IMR-90 (cell line): ENCODE measurements at regions not wholly inside any gene's neighbourhood (a gene's known extent, or its start where the extent isn't known, plus 50 kb on each side); places are given as distances from the start of the nearest gene placed in this dataset.

Experiments used
- ATAC-seq: fragments of 200-7000 bp; cut with Tn5 transposase; 2 replicates; pipeline ENCODE4 v1.9.1; 2020; ENCODE audit warnings: low read depth, mild to moderate bottlenecking, moderate library complexity
- BruUV-seq: library from RNA; stranded (reverse); fragments of 400-500 nt; replicated peaks from 2 replicates; lab custom pipeline; 2021; lab: Mats Ljungman, UMichigan
- CTCF ChIA-PET: fragments of 300-600 bp; formaldehyde crosslinking; extraction: SDS; loops from one replicate; lab custom pipeline; 2021; ENCODE audit warnings: antibody characterized with exemption; lab: Yijun Ruan, JAX
- POLR2A ChIA-PET: fragments of 300-600 bp; sonication (Branson Sonifier 250); formaldehyde crosslinking; loops from one replicate; lab custom pipeline; 2022; ENCODE audit warnings: antibody characterized with exemption; ENCODE audit not compliant: unreplicated experiment; lab: Charles Lee
- DNase-seq: peaks from one replicate; pipeline ENCODE4 v3.0.0; 2013
- H2AFZ ChIP-seq: replicated peaks from 2 replicates; pipeline ENCODE3; 2013; ENCODE audit warnings: low read length, mild to moderate bottlenecking; ENCODE audit not compliant: poor library complexity
- H2AK5ac ChIP-seq: 2 replicates; pipeline ENCODE4 v1.6.1; 2013; ENCODE audit warnings: low read depth, low read length, inconsistent platforms
- H2AK9ac ChIP-seq: replicated peaks from 2 replicates; pipeline ENCODE3; 2013; ENCODE audit warnings: mild to moderate bottlenecking, low read depth, low read length, moderate library complexity; ENCODE audit not compliant: poor library complexity
- H2BK120ac ChIP-seq: 2 replicates; pipeline ENCODE4 v1.6.1; 2013; ENCODE audit warnings: low read depth, low read length, inconsistent platforms
- H2BK15ac ChIP-seq: 3 replicates; pipeline ENCODE4 v1.6.1; 2013; ENCODE audit warnings: low read depth, low read length, inconsistent platforms
- H2BK20ac ChIP-seq: 2 replicates; pipeline ENCODE4 v1.6.1; 2013; ENCODE audit warnings: low read depth, mild to moderate bottlenecking, inconsistent platforms, low read length, moderate library complexity
- H2BK5ac ChIP-seq: 2 replicates; pipeline ENCODE4 v1.6.1; 2013; ENCODE audit warnings: mild to moderate bottlenecking, low read depth, low read length, inconsistent platforms; ENCODE audit not compliant: poor library complexity, severe bottlenecking
- H3K14ac ChIP-seq: replicated peaks from 2 replicates; pipeline ENCODE4 v1.6.1; 2013; ENCODE audit warnings: low read depth, low read length, inconsistent platforms
- H3K18ac ChIP-seq: 2 replicates; pipeline ENCODE4 v1.6.1; 2013; ENCODE audit warnings: low read depth, low read length, control low read depth
- H3K23ac ChIP-seq: 2 replicates; pipeline ENCODE4 v1.6.1; 2013; ENCODE audit warnings: low read depth, low read length, inconsistent platforms
- H3K27ac ChIP-seq: 2 replicates; pipeline ENCODE4 v1.5.1; 2013; ENCODE audit warnings: mild to moderate bottlenecking, control low read depth, low read length; ENCODE audit not compliant: insufficient read depth
- H3K27me3 ChIP-seq: 2 replicates; pipeline ENCODE4 v1.6.1; 2013; ENCODE audit warnings: low read length; ENCODE audit not compliant: control insufficient read depth, insufficient read depth
- H3K36me3 ChIP-seq: 2 replicates; pipeline ENCODE4 v1.6.1; 2013; ENCODE audit warnings: low read length, mixed read lengths; ENCODE audit not compliant: control insufficient read depth, insufficient read depth
- H3K4ac ChIP-seq: 2 replicates; pipeline ENCODE4 v1.6.1; 2013; ENCODE audit warnings: low read depth, low read length, inconsistent platforms
- H3K4me1 ChIP-seq: 2 replicates; pipeline ENCODE4 v1.6.1; 2013; ENCODE audit warnings: low read length, mixed read lengths; ENCODE audit not compliant: control insufficient read depth, insufficient read depth
- H3K4me2 ChIP-seq: 2 replicates; pipeline ENCODE4 v1.6.1; 2013; ENCODE audit warnings: low read depth, mild to moderate bottlenecking, control low read depth, low read length, moderate library complexity
- H3K4me3 ChIP-seq: 2 replicates; pipeline ENCODE4 v1.5.1; 2013; ENCODE audit warnings: low read depth, mild to moderate bottlenecking, control low read depth, low read length, moderate library complexity; ENCODE audit not compliant: insufficient read depth
- H3K56ac ChIP-seq: 2 replicates; pipeline ENCODE4 v1.6.1; 2013; ENCODE audit warnings: low read length, inconsistent platforms; ENCODE audit not compliant: insufficient read depth; ENCODE audit errors: extremely low read depth
- H3K79me1 ChIP-seq, 2 experiments: 2 replicates each; pipeline ENCODE4 v1.6.1; 2013; ENCODE audit warnings: low read length in 2 of 2, inconsistent platforms in 1 of 2, low read depth in 1 of 2
- H3K9ac ChIP-seq: 2 replicates; pipeline ENCODE4 v1.6.1; 2013; ENCODE audit warnings: low read depth, low read length, control low read depth
- H3K9me1 ChIP-seq: 2 replicates; pipeline ENCODE4 v1.6.1; 2013; ENCODE audit warnings: low read length, inconsistent platforms; ENCODE audit not compliant: insufficient read depth
- H3K9me3 ChIP-seq: 2 replicates; pipeline ENCODE4 v1.6.1; 2013; ENCODE audit warnings: low read length; ENCODE audit not compliant: control insufficient read depth, insufficient read depth
- H4K20me1 ChIP-seq: 2 replicates; pipeline ENCODE4 v1.6.1; 2013; ENCODE audit warnings: low read length, inconsistent platforms; ENCODE audit not compliant: insufficient read depth
- H4K5ac ChIP-seq: 2 replicates; pipeline ENCODE4 v1.6.1; 2013; ENCODE audit warnings: mild to moderate bottlenecking, low read depth, low read length, control low read depth
- H4K8ac ChIP-seq, 2 experiments: 2 replicates each; pipeline ENCODE4 v1.6.1; 2013; ENCODE audit warnings: low read depth in 2 of 2, low read length in 2 of 2, control low read depth in 1 of 2, inconsistent platforms in 1 of 2
- H4K91ac ChIP-seq: 2 replicates; pipeline ENCODE4 v1.6.1; 2013; ENCODE audit warnings: low read depth, low read length, inconsistent platforms; ENCODE audit not compliant: insufficient read depth
- BHLHE40 ChIP-seq: fragments of 150-350 bp; IDR thresholded peaks from 2 replicates; pipeline ENCODE4 v1.6.1; 2016; ENCODE audit warnings: mild to moderate bottlenecking, low read depth, low read length
- CEBPB ChIP-seq: IDR thresholded peaks from 2 replicates; pipeline ENCODE4 v1.6.1; 2012; ENCODE audit warnings: low read depth, low read length, improper control_type of control experiment
- CHD1 ChIP-seq: IDR thresholded peaks from 2 replicates; pipeline ENCODE4 v1.6.1; 2012; ENCODE audit warnings: low read depth, low read length, improper control_type of control experiment
- FOS ChIP-seq: fragments of 150-350 bp; IDR thresholded peaks from 2 replicates; pipeline ENCODE4 v1.6.1; 2016; ENCODE audit warnings: low read depth, low read length
- MAFK ChIP-seq: IDR thresholded peaks from 2 replicates; pipeline ENCODE4 v1.6.1; 2012; ENCODE audit warnings: low read depth, low read length, improper control_type of control experiment
- MAZ ChIP-seq: IDR thresholded peaks from 2 replicates; pipeline ENCODE4 v1.6.1; 2012; ENCODE audit warnings: low read depth, mild to moderate bottlenecking, low read length, improper control_type of control experiment, moderate library complexity, borderline replicate concordance
- MXI1 ChIP-seq: IDR thresholded peaks from 2 replicates; pipeline ENCODE4 v1.6.1; 2012; ENCODE audit warnings: low read depth, mild to moderate bottlenecking, low read length, moderate library complexity, borderline replicate concordance
- NFE2L2 ChIP-seq: fragments of 150-350 bp; IDR thresholded peaks from 2 replicates; pipeline ENCODE4 v1.6.1; 2016; ENCODE audit warnings: low read depth, mild to moderate bottlenecking, low read length
- POLR2A ChIP-seq: IDR thresholded peaks from 2 replicates; pipeline ENCODE4 v1.6.1; 2012; ENCODE audit warnings: mild to moderate bottlenecking, low read depth, low read length
- RCOR1 ChIP-seq: IDR thresholded peaks from 2 replicates; pipeline ENCODE4 v1.6.1; 2012; ENCODE audit warnings: mild to moderate bottlenecking, low read length, improper control_type of control experiment; ENCODE audit not compliant: insufficient replicate concordance
- RFX5 ChIP-seq: IDR thresholded peaks from 2 replicates; pipeline ENCODE4 v1.8.0; 2012; ENCODE audit warnings: low read depth, mild to moderate bottlenecking, low read length, moderate library complexity
- USF2 ChIP-seq: fragments of 150-350 bp; IDR thresholded peaks from 2 replicates; pipeline ENCODE4 v1.6.1; 2017; ENCODE audit warnings: mild to moderate bottlenecking, antibody characterized with exemption, low read length, low read depth
- WGBS, 2 experiments: methylation state at CpG; one replicate each; pipeline versions ENCODE4 v1.1.5 to v1.1.7; 2013; ENCODE audit warnings: missing lambda C conversion rate in 2 of 2; ENCODE audit not compliant: insufficient read length in 1 of 2; ENCODE audit errors: extremely low coverage in 2 of 2; 5-methylcytosine and 5-hydroxymethylcytosine counted together
- dilution Hi-C: fragments of 300-500 bp; cut with HindIII; formaldehyde crosslinking; loops from one replicate; pipeline ENCODE4 v1.14.3; 2018; ENCODE audit warnings: low sequenced_read_pairs; ENCODE audit not compliant: unreplicated experiment
- in situ Hi-C: fragments of 300-500 bp; cut with MboI; formaldehyde crosslinking; loops from 3 replicates; pipeline ENCODE4 v1.14.3; 2019; ENCODE audit warnings: low sequenced_read_pairs, inconsistent platforms, mixed read lengths
- intact Hi-C: fragments of 100-400 bp; cut with micrococcal nuclease; formaldehyde crosslinking; loops from 2 replicates; pipeline ENCODE4 v1.10.0; 2022

- no peaks in the 10 kb centered on the region for H4K20me1 ChIP-seq
These were observed 490.4 kb upstream of the ATP2B1 start for GRCh38 chr12:90199006-90199405.

More at GRCh38 chr12:90199006-90199405, 490.4 kb upstream of the ATP2B1 start:
- TF ChIP-seq RFX5 (no peak), NFE2L2 (no peak), CHD1 (no peak), MAFK (no peak), MAZ (no peak), POLR2A (no peak), FOS (no peak), BHLHE40 (no peak), RCOR1 (no peak), MXI1 (no peak), USF2 (no peak), CEBPB (no peak)
- H2AK9ac ChIP-seq, result no peak overlapping the region
- H2AFZ ChIP-seq, result no peak overlapping the region
- no peaks in the 10 kb centered on the region for H3K9me3 ChIP-seq
- H3K36me3 ChIP-seq, result no peaks in the 10 kb centered on the region
- H3K27me3 ChIP-seq, result no peaks in the 10 kb centered on the region
- no peak overlapping the region for H3K56ac ChIP-seq
- no peak overlapping the region for H2BK5ac ChIP-seq
- no peak overlapping the region for H3K9ac ChIP-seq
- no peak overlapping the region for H3K4me2 ChIP-seq
- no peak overlapping the region for H4K8ac ChIP-seq
- H3K9me1 ChIP-seq, result no peaks in the 10 kb centered on the region
- DNase-seq (no peak), ATAC-seq (no peak)
- H3K4me1 ChIP-seq, result no peaks in the 10 kb centered on the region
- intact Hi-C loops, result no loop called here
- H3K27ac ChIP-seq, result no peak overlapping the region
- in situ Hi-C loops, result no loop called here
- H4K91ac ChIP-seq, result no peak overlapping the region
- ChIA-PET CTCF (no interaction called here), POLR2A (no interaction called here)
- H3K79me1 ChIP-seq, result no peaks in the 10 kb centered on the region
- dilution Hi-C loops, result no loop called here
- H3K4ac ChIP-seq, result no peak overlapping the region
- WGBS, 2 experiments, result no CpG with 5 or more reads among the region's 1 CpG
- H2BK15ac ChIP-seq, result no peak overlapping the region
- H4K5ac ChIP-seq, result no peak overlapping the region
- H2BK120ac ChIP-seq, result no peak overlapping the region
- H3K4me3 ChIP-seq, result no peak overlapping the region
- H2AK5ac ChIP-seq, result no peak overlapping the region
- H3K18ac ChIP-seq, result no peak overlapping the region
- H2BK20ac ChIP-seq, result no peak overlapping the region
- no peak overlapping the region for H3K23ac ChIP-seq
- no TSS peak for BruUV-seq
- H3K14ac ChIP-seq, result no peak overlapping the region
